K562 (cell line): ENCODE measurements at regions not wholly inside any gene's neighbourhood (a gene's known extent, or its start where the extent isn't known, plus 50 kb on each side); places are given as distances from the start of the nearest gene placed in this dataset.

Source experiments
- ATAC-seq: fragments of 200-7000 bp; cut with Tn5 transposase; 3 replicates; pipeline ENCODE4 v1.9.1; 2020; ENCODE audit warnings: moderate library complexity
- BruUV-seq: library from RNA; stranded (reverse); fragments of 400-500 nt; replicated peaks from 2 replicates; lab custom pipeline; 2021; lab: Mats Ljungman, UMichigan
- CTCF ChIA-PET: fragments of 300-600 bp; formaldehyde crosslinking; extraction: SDS; loops from one replicate; lab custom pipeline; 2021; ENCODE audit warnings: low intra/inter-chr PET ratio; lab: Yijun Ruan, JAX
- POLR2A ChIA-PET: fragments of 300-600, 350-650 bp; sonication (Branson Sonifier 250); formaldehyde crosslinking; extraction: SDS; loops from one replicate; lab custom pipeline; 2021; ENCODE audit warnings: antibody characterized with exemption, inconsistent platforms; lab: Yijun Ruan, JAX
- DNase-seq, 4 experiments: peaks; one replicate each; pipeline versions ENCODE4 v3.0.0 to v3.0.0-alpha.2; 2011 to 2018; ENCODE audit warnings: low spot score in 3 of 4, mixed read lengths in 3 of 4; ENCODE audit errors: extremely low read depth in 1 of 4
- FAIRE-seq: peaks from 2 replicates; lab custom pipeline; 2011; peaks lifted over from hg19 to GRCh38; lab: Jason Lieb, UNC
- H2AFZ ChIP-seq: 2 replicates; pipeline ENCODE4 v1.6.0; 2011; ENCODE audit warnings: low read depth, low read length, control low read depth, inconsistent platforms
- H3K27ac ChIP-seq: fragments of 200-600 bp; 3 replicates; pipeline ENCODE4 v1.8.0; 2011; ENCODE audit warnings: low read depth, mild to moderate bottlenecking, control low read depth, inconsistent platforms, low read length, moderate library complexity, mixed read lengths; ENCODE audit errors: extremely low read depth
- H3K27me3 ChIP-seq, 2 experiments: fragments of 300-600 bp in 1 of 2; 2 replicates in 1 of 2; 3 replicates in 1 of 2; pipeline versions ENCODE4 v1.6.0 to v1.8.0; 2011; ENCODE audit warnings: inconsistent platforms in 2 of 2, low read length in 2 of 2, mild to moderate bottlenecking in 1 of 2, mixed read lengths in 1 of 2, moderate library complexity in 1 of 2; ENCODE audit not compliant: control insufficient read depth in 2 of 2, insufficient read depth in 2 of 2
- H3K36me3 ChIP-seq: fragments of 300-600 bp; 3 replicates; pipeline ENCODE4 v1.8.0; 2011; ENCODE audit warnings: mild to moderate bottlenecking, low read length, inconsistent platforms; ENCODE audit not compliant: control insufficient read depth, insufficient read depth
- H3K4me1 ChIP-seq, 2 experiments: fragments of 200-600 bp in 1 of 2; replicated peaks in 1 of 2; 2 replicates in 1 of 2; 3 replicates in 1 of 2; pipeline versions ENCODE4 v1.5.1 to v1.8.0; 2011; ENCODE audit warnings: inconsistent platforms in 2 of 2, low read length in 2 of 2, mild to moderate bottlenecking in 1 of 2, mixed read lengths in 1 of 2, moderate library complexity in 1 of 2; ENCODE audit not compliant: control insufficient read depth in 2 of 2, insufficient read depth in 2 of 2
- H3K4me2 ChIP-seq: 2 replicates; pipeline ENCODE4 v1.6.1; 2011; ENCODE audit warnings: low read length, control low read depth, inconsistent platforms, mixed read lengths; ENCODE audit not compliant: insufficient read depth
- H3K4me3 ChIP-seq: fragments of 200-600 bp; sonication (generic), shearing (Covaris generic); 2 replicates; pipeline ENCODE4 v1.5.1; 2016; ENCODE audit warnings: control low read depth, inconsistent platforms
- H3K79me2 ChIP-seq: fragments of 200-600 bp; 3 replicates; pipeline ENCODE4 v1.8.0; 2011; ENCODE audit warnings: low read length, inconsistent platforms; ENCODE audit not compliant: control insufficient read depth, insufficient read depth
- H3K9ac ChIP-seq, 2 experiments: 2 replicates each; pipeline versions ENCODE4 v1.6.0 to v1.6.1; 2011; ENCODE audit warnings: low read depth in 2 of 2, low read length in 2 of 2, control low read depth in 1 of 2, inconsistent platforms in 1 of 2, mild to moderate bottlenecking in 1 of 2, mixed read lengths in 1 of 2; ENCODE audit not compliant: insufficient read depth in 1 of 2
- H3K9me1 ChIP-seq: one replicate; pipeline ENCODE4 v1.6.0; 2011; ENCODE audit warnings: inconsistent platforms, mild to moderate bottlenecking, low read length, moderate library complexity; ENCODE audit not compliant: control insufficient read depth, insufficient read depth
- H3K9me3 ChIP-seq: replicated peaks from 2 replicates; pipeline ENCODE4 v1.5.1; 2011; ENCODE audit warnings: low read depth, low read length, inconsistent platforms; ENCODE audit not compliant: control insufficient read depth, insufficient read depth
- H4K20me1 ChIP-seq: replicated peaks from 2 replicates; pipeline ENCODE4 v1.6.1; 2011; ENCODE audit warnings: low read length, inconsistent platforms, mixed read lengths; ENCODE audit not compliant: control insufficient read depth, insufficient read depth
- BHLHE40 ChIP-seq: IDR thresholded peaks from 2 replicates; pipeline ENCODE4 v1.6.1; 2011; ENCODE audit warnings: low read length, improper control_type of control experiment
- CHCHD3 ChIP-seq: fragments of 250-450 bp; sonication (Bioruptor Pico); IDR thresholded peaks from 2 replicates; pipeline ENCODE4 v2.1.2; 2022; ENCODE audit warnings: mild to moderate bottlenecking
- HDAC3 ChIP-seq: fragments of 450-650 bp; IDR thresholded peaks from 2 replicates; pipeline ENCODE4 v1.6.1; 2018; ENCODE audit warnings: borderline replicate concordance, mild to moderate bottlenecking, moderate library complexity; ENCODE audit not compliant: partially characterized antibody
- MITF ChIP-seq: IDR thresholded peaks from 2 replicates; pipeline ENCODE4 v1.6.1; 2014; ENCODE audit warnings: antibody characterized with exemption
- MTA3 ChIP-seq: fragments of 450-650 bp; formaldehyde crosslinking; IDR thresholded peaks from 2 replicates; pipeline ENCODE4 v1.6.1; 2017; ENCODE audit warnings: mild to moderate bottlenecking, borderline replicate concordance
- POLR2B ChIP-seq: fragments of 450-650 bp; IDR thresholded peaks from 2 replicates; pipeline ENCODE4 v1.6.1; 2018; ENCODE audit warnings: low read depth; ENCODE audit not compliant: partially characterized antibody
- RHOXF2B ChIP-seq: fragments of 250-450 bp; sonication (Bioruptor Pico); conservative IDR thresholded peaks from 2 replicates; pipeline ENCODE4 v1.5.1; 2021
- SMARCC2 ChIP-seq: fragments of 450-650 bp; IDR thresholded peaks from 2 replicates; pipeline ENCODE4 v1.6.1; 2017; ENCODE audit warnings: antibody characterized with exemption, moderate library complexity, mild to moderate bottlenecking, low read depth
- XRCC4 ChIP-seq: IDR thresholded peaks from one replicate; pipeline ENCODE4 v1.6.1; 2011; ENCODE audit not compliant: insufficient read depth, insufficient read length; ENCODE audit errors: extremely low read depth
- ZBTB11 ChIP-seq, 3 experiments: fragments of 200-800 bp in 1 of 3; fragments of 250-450 bp in 1 of 3; fragments of 450-650 bp in 1 of 3; sonication (Bioruptor Pico) in 1 of 3; sonication (Bioruptor generic) in 1 of 3; formaldehyde crosslinking in 1 of 3; IDR thresholded peaks; 2 replicates each; pipeline versions ENCODE4 v1.6.1 to v1.8.0; 2016 to 2022; ENCODE audit warnings: mild to moderate bottlenecking in 2 of 3, missing genetic modification characterization in 2 of 3, missing compliant biosample characterization in 1 of 3, moderate library complexity in 1 of 3
- ZNF282 ChIP-seq: sonication (generic); formaldehyde crosslinking; IDR thresholded peaks from 2 replicates; pipeline ENCODE4 v1.8.1; 2023; ENCODE audit warnings: missing genetic modification reagents
- WGBS: fragments of 100-300 bp; shearing (Covaris generic); methylation state at CpG from one replicate; pipeline ENCODE4 v1.1.6; 2016; ENCODE audit warnings: low coverage, mixed read lengths; ENCODE audit not compliant: insufficient coverage; ENCODE audit errors: missing lambda C conversion rate; 5-methylcytosine and 5-hydroxymethylcytosine counted together
- in situ Hi-C: fragments of 300-500 bp; cut with MboI; formaldehyde crosslinking; loops from 4 replicates; pipeline ENCODE4 v1.15.0; 2018; ENCODE audit warnings: inconsistent platforms, mixed read lengths
- intact Hi-C: fragments of 100-400 bp; cut with micrococcal nuclease; formaldehyde crosslinking; loops from 2 replicates; pipeline ENCODE4 v1.14.2; 2022
- TF ChIP-seq, protein P1 (sequence below): fragments of 450-650 bp; IDR thresholded peaks from 2 replicates; pipeline ENCODE4 v1.6.1; 2018; ENCODE audit not compliant: partially characterized antibody

GRCh38 chr1:22285549-22286396, 142.9 kb upstream of the WNT4 start:
- peak overlapping the region; percentile 92 for H2AFZ ChIP-seq
- peaks cover 3% of the 10 kb centered on the region for H3K9me1 ChIP-seq
- POLR2A ChIA-PET, result interaction anchor here (0.5 to 0.7 kb wide), 6 partner anchors 10 to 1345 kb away, joined by 3 to 5 read pairs (median 3); no protein-coding TSS in a partner anchor
- peak overlapping the region; percentile 53; the same call in 2 of the 3 replicates for H3K27ac ChIP-seq
- FAIRE-seq, result peak; percentile 88
- H3K4me3 ChIP-seq, result no peak overlapping the region; the same call in 1 of the 2 replicates
- no peaks in the 10 kb centered on the region for H3K9me3 ChIP-seq
- peak; percentile 89 to 92 (median 90) for DNase-seq
- H3K36me3 ChIP-seq, result no peaks in the 10 kb centered on the region
- H3K79me2 ChIP-seq, result no peaks in the 10 kb centered on the region
- H4K20me1 ChIP-seq, result no peaks in the 10 kb centered on the region
- WGBS, result 22% methylated on average over 37 of the region's 37 CpGs
- peak; percentile 95 for ATAC-seq
- BruUV-seq, result no TSS peak
- intact Hi-C loops, result no loop called here
- CTCF ChIA-PET, result no interaction called here
- H3K4me2 ChIP-seq, result peak overlapping the region; percentile 49
- peaks cover 20% of the 10 kb centered on the region in 2 experiments for H3K4me1 ChIP-seq
- peak overlapping the region; percentile 48 to 50; a peak in 3 of 4 replicates for H3K9ac ChIP-seq
- peaks cover 12 to 18% of the 10 kb centered on the region in 2 experiments for H3K27me3 ChIP-seq
- in situ Hi-C loops, result no loop called here
- TF ChIP-seq MITF (peak; percentile 72; the same call in 1 of the 2 replicates), SMARCC2 (0 out of 2 replicates have a peak, but pooled peaks have one; percentile 29), ZBTB11 (CRISPR knock-in tag; IDR thresholded peaks at IDR 0.05) (peak in 1 of 3 experiments; percentile 47; a peak in 1 of 6 replicates), HDAC3 (no peak), XRCC4 (no peak), POLR2B (no peak), RHOXF2B (CRISPR knock-in tag) (no peak), BHLHE40 (peak; percentile 65; the same call in 1 of the 2 replicates), ZNF282 (CRISPR knock-in tag) (no peak), CHCHD3 (no peak), MTA3 (no peak)
- TF ChIP-seq, protein P1, sequence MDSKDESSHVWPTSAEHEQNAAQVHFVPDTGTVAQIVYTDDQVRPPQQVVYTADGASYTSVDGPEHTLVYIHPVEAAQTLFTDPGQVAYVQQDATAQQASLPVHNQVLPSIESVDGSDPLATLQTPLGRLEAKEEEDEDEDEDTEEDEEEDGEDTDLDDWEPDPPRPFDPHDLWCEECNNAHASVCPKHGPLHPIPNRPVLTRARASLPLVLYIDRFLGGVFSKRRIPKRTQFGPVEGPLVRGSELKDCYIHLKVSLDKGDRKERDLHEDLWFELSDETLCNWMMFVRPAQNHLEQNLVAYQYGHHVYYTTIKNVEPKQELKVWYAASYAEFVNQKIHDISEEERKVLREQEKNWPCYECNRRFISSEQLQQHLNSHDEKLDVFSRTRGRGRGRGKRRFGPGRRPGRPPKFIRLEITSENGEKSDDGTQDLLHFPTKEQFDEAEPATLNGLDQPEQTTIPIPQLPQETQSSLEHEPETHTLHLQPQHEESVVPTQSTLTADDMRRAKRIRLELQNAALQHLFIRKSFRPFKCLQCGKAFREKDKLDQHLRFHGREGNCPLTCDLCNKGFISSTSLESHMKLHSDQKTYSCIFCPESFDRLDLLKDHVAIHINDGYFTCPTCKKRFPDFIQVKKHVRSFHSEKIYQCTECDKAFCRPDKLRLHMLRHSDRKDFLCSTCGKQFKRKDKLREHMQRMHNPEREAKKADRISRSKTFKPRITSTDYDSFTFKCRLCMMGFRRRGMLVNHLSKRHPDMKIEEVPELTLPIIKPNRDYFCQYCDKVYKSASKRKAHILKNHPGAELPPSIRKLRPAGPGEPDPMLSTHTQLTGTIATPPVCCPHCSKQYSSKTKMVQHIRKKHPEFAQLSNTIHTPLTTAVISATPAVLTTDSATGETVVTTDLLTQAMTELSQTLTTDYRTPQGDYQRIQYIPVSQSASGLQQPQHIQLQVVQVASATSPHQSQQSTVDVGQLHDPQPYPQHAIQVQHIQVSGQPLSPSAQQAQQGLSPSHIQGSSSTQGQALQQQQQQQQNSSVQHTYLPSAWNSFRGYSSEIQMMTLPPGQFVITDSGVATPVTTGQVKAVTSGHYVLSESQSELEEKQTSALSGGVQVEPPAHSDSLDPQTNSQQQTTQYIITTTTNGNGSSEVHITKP, result peak; percentile 37
